Neural cell (in vitro differentiated cells): ENCODE measurements at regions not wholly inside any gene's neighbourhood (a gene's known extent, or its start where the extent isn't known, plus 50 kb on each side); places are given as distances from the start of the nearest gene placed in this dataset.

ENCODE experiments used
- H2AFZ ChIP-seq: fragments of 200-600, 300-800 bp; sonication (generic), shearing (Covaris generic); 2 replicates; pipeline ENCODE4 v1.6.0; 2014; ENCODE audit warnings: low read depth, mild to moderate bottlenecking, antibody characterized with exemption, low read length, moderate library complexity
- H3F3A ChIP-seq: fragments of 200-600 bp; shearing (Covaris generic); 2 replicates; pipeline ENCODE4 v1.6.1; 2016; ENCODE audit warnings: mild to moderate bottlenecking, moderate library complexity, mixed read lengths, antibody characterized with exemption, low read length; ENCODE audit not compliant: insufficient read depth, poor library complexity, severe bottlenecking
- H3K27ac ChIP-seq: fragments of 200-600, 300-800 bp; sonication (generic), shearing (Covaris generic); 2 replicates; pipeline ENCODE4 v1.5.1; 2014; ENCODE audit warnings: mild to moderate bottlenecking, low read length, moderate library complexity
- H3K27me3 ChIP-seq: fragments of 300-800, 200-600 bp; sonication (generic), shearing (Covaris generic); 2 replicates; pipeline ENCODE4 v1.6.0; 2014; ENCODE audit warnings: mild to moderate bottlenecking, low read depth, low read length, moderate library complexity; ENCODE audit not compliant: insufficient read depth
- H3K36me3 ChIP-seq: fragments of 300-800, 200-600 bp; sonication (generic), shearing (Covaris generic); 2 replicates; pipeline ENCODE4 v1.5.1; 2014; ENCODE audit warnings: mild to moderate bottlenecking, antibody characterized with exemption, low read length, moderate library complexity; ENCODE audit not compliant: insufficient read depth
- H3K4me2 ChIP-seq: fragments of 300-800, 200-600 bp; sonication (generic), shearing (Covaris generic); 2 replicates; pipeline ENCODE4 v1.6.0; 2014; ENCODE audit warnings: mild to moderate bottlenecking, low read length
- H3K4me3 ChIP-seq: fragments of 300-800, 200-600 bp; sonication (generic), shearing (Covaris generic); 2 replicates; pipeline ENCODE4 v1.5.1; 2014; ENCODE audit warnings: mild to moderate bottlenecking, low read length, moderate library complexity
- H3K79me2 ChIP-seq: fragments of 200-600 bp; shearing (Covaris generic); replicated peaks from 2 replicates; pipeline ENCODE4 v1.6.0; 2014; ENCODE audit warnings: mild to moderate bottlenecking, low read length, moderate library complexity; ENCODE audit not compliant: insufficient read depth
- H3K9ac ChIP-seq: fragments of 300-800, 200-600 bp; sonication (generic), shearing (Covaris generic); 2 replicates; pipeline ENCODE4 v1.6.1; 2016; ENCODE audit warnings: mild to moderate bottlenecking, low read length, mixed read lengths
- H3K9me2 ChIP-seq: fragments of 200-600 bp; shearing (Covaris generic); 2 replicates; pipeline ENCODE4 v1.6.1; 2016; ENCODE audit warnings: mild to moderate bottlenecking, low read length, mixed read lengths; ENCODE audit not compliant: insufficient read depth
- H3K9me3 ChIP-seq: fragments of 200-600, 300-800 bp; sonication (generic), shearing (Covaris generic); 2 replicates; pipeline ENCODE4 v1.6.1; 2016; ENCODE audit warnings: mild to moderate bottlenecking, mixed run types, low read length, moderate library complexity, mixed read lengths
- H4K20me1 ChIP-seq: fragments of 200-600 bp; shearing (Covaris generic); 2 replicates; pipeline ENCODE4 v1.6.1; 2016; ENCODE audit warnings: mild to moderate bottlenecking, mixed run types; ENCODE audit not compliant: insufficient read depth
- CTCF ChIP-seq: fragments of 450-650 bp; IDR thresholded peaks from 2 replicates; pipeline ENCODE4 v1.5.1; 2014; ENCODE audit warnings: antibody characterized with exemption, mild to moderate bottlenecking, moderate library complexity; ENCODE audit not compliant: poor library complexity, severe bottlenecking
- EP300 ChIP-seq: fragments of 450-650 bp; conservative IDR thresholded peaks from 2 replicates; pipeline ENCODE4 v1.6.1; 2014; ENCODE audit warnings: antibody characterized with exemption, mild to moderate bottlenecking, moderate library complexity; ENCODE audit not compliant: poor library complexity, severe bottlenecking
- EZH2 ChIP-seq: fragments of 200-600, 300-800 bp; shearing (Covaris generic), sonication (generic); IDR thresholded peaks from 2 replicates; pipeline ENCODE4 v1.6.1; 2014; ENCODE audit warnings: antibody characterized with exemption, low read length, borderline replicate concordance, mild to moderate bottlenecking; ENCODE audit not compliant: insufficient read depth, poor library complexity, severe bottlenecking
- MXI1 ChIP-seq: fragments of 450-650 bp; conservative IDR thresholded peaks from 2 replicates; pipeline ENCODE4 v1.6.1; 2014; ENCODE audit warnings: antibody characterized with exemption, mild to moderate bottlenecking; ENCODE audit not compliant: poor library complexity, severe bottlenecking
- POLR2AphosphoS5 ChIP-seq: IDR thresholded peaks from 2 replicates; pipeline ENCODE4 v1.6.1; 2012
- RAD21 ChIP-seq: fragments of 450-650 bp; conservative IDR thresholded peaks from 2 replicates; pipeline ENCODE4 v1.6.1; 2014; ENCODE audit warnings: antibody characterized with exemption, mild to moderate bottlenecking, moderate library complexity
- REST ChIP-seq: IDR thresholded peaks from 2 replicates; pipeline ENCODE4 v1.6.1; 2012; ENCODE audit warnings: borderline replicate concordance
- SMC3 ChIP-seq: fragments of 450-650 bp; conservative IDR thresholded peaks from 2 replicates; pipeline ENCODE4 v1.6.1; 2014; ENCODE audit warnings: antibody characterized with exemption, mild to moderate bottlenecking, moderate library complexity; ENCODE audit not compliant: poor library complexity
- TAF1 ChIP-seq: IDR thresholded peaks from 2 replicates; pipeline ENCODE4 v1.6.1; 2012; ENCODE audit warnings: low read depth

GRCh38 chr18:61237529-61237928 lies 95.7 kb upstream of the CDH20 start:
- Histone ChIP-seq H3K4me2 (no peak overlapping the region), H3K4me3 (no peak overlapping the region), H3K9ac (no peak overlapping the region), H3K27me3 (no peaks in the 10 kb centered on the region), H2AFZ (no peak overlapping the region), H4K20me1 (no peaks in the 10 kb centered on the region), H3K9me2 (no peaks in the 10 kb centered on the region), H3F3A (no peaks in the 10 kb centered on the region), H3K79me2 (no peaks in the 10 kb centered on the region), H3K9me3 (no peaks in the 10 kb centered on the region), H3K27ac (no peak overlapping the region), H3K36me3 (no peaks in the 10 kb centered on the region)
- TF ChIP-seq EP300 (peak; percentile 84), REST (no peak), POLR2AphosphoS5 (peak; percentile 70)

GRCh38 chr18:61239051-61239450 lies 94.2 kb upstream of the CDH20 start:
- H3F3A ChIP-seq: no peaks in the 10 kb centered on the region
- no peak overlapping the region for H3K27ac ChIP-seq
- H2AFZ ChIP-seq: no peak overlapping the region
- no peaks in the 10 kb centered on the region for H4K20me1 ChIP-seq
- H3K4me3 ChIP-seq: no peak overlapping the region
- no peaks in the 10 kb centered on the region for H3K9me2 ChIP-seq
- H3K9ac ChIP-seq: no peak overlapping the region
- TF ChIP-seq POLR2AphosphoS5: peak; percentile 9
- TF ChIP-seq RAD21: no peak
- TF ChIP-seq CTCF: no peak
- TF ChIP-seq EP300: no peak
- TF ChIP-seq MXI1: no peak
- no peak overlapping the region for H3K4me2 ChIP-seq
- H3K79me2 ChIP-seq: no peaks in the 10 kb centered on the region
- no peaks in the 10 kb centered on the region for H3K9me3 ChIP-seq
- H3K36me3 ChIP-seq: no peaks in the 10 kb centered on the region
- H3K27me3 ChIP-seq: no peaks in the 10 kb centered on the region

- no peaks in the 10 kb centered on the region for H3K36me3 ChIP-seq
- H3K9me3 ChIP-seq: no peaks in the 10 kb centered on the region
- H3K9me2 ChIP-seq: no peaks in the 10 kb centered on the region
- no peaks in the 10 kb centered on the region for H3K79me2 ChIP-seq
- H3K27ac ChIP-seq: no peak overlapping the region
- H3K4me3 ChIP-seq: no peak overlapping the region
- H4K20me1 ChIP-seq: no peaks in the 10 kb centered on the region
- TF ChIP-seq EP300: no peak
- TF ChIP-seq TAF1: no peak
- TF ChIP-seq MXI1: no peak
- TF ChIP-seq RAD21: no peak
- TF ChIP-seq POLR2AphosphoS5: no peak
- TF ChIP-seq EZH2: no peak
- TF ChIP-seq REST: no peak
- TF ChIP-seq CTCF: no peak
- TF ChIP-seq SMC3: no peak
- H3K4me2 ChIP-seq: no peak overlapping the region
- no peaks in the 10 kb centered on the region for H3K27me3 ChIP-seq
- no peaks in the 10 kb centered on the region for H3F3A ChIP-seq
- no peak overlapping the region for H2AFZ ChIP-seq
- no peak overlapping the region for H3K9ac ChIP-seq
These were observed 91.9 kb upstream of the CDH20 start for GRCh38 chr18:61241260-61241853.
